ENCODE measurements at regions not wholly inside any gene's neighbourhood (a gene's known extent, or its start where the extent isn't known, plus 50 kb on each side); places are given as distances from the start of the nearest gene placed in this dataset.

DNA sequence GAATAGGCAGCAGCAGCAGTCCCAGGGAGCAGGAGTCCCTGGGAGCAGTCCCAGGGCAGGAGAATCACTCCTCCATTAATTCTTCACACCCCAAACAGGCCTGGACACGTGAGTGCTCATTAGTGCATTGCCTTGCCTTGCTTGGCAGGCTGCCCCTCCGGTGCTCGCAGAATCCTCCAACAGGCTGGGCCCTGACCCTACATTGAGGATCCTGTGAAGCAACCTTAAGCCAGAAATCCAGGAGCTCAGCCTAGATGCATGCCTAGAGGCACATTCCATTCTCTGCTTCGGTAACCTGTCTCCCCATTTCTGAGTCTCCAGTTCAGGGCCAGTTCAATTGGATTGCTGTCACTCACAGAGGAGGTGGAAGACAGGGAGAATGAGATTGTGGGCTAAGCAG lies 97.4 kb upstream of the LRATD1 start:
- TF ChIP-seq, protein P1, sequence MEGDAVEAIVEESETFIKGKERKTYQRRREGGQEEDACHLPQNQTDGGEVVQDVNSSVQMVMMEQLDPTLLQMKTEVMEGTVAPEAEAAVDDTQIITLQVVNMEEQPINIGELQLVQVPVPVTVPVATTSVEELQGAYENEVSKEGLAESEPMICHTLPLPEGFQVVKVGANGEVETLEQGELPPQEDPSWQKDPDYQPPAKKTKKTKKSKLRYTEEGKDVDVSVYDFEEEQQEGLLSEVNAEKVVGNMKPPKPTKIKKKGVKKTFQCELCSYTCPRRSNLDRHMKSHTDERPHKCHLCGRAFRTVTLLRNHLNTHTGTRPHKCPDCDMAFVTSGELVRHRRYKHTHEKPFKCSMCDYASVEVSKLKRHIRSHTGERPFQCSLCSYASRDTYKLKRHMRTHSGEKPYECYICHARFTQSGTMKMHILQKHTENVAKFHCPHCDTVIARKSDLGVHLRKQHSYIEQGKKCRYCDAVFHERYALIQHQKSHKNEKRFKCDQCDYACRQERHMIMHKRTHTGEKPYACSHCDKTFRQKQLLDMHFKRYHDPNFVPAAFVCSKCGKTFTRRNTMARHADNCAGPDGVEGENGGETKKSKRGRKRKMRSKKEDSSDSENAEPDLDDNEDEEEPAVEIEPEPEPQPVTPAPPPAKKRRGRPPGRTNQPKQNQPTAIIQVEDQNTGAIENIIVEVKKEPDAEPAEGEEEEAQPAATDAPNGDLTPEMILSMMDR (IDR thresholded peaks at IDR 0.05) = no peak
- TF ChIP-seq EZH2 (IDR thresholded peaks at IDR 0.05; ENCODE audit: borderline replicate concordance, insufficient read depth, low read depth, low read length, poor library complexity, severe bottlenecking) = no peak

Data from B cell (primary cell).